HEK293T (cell line): ENCODE measurements at regions not wholly inside any gene's neighbourhood (a gene's known extent, or its start where the extent isn't known, plus 50 kb on each side); places are given as distances from the start of the nearest gene placed in this dataset.

Experiments
- ARNT ChIP-seq: fragments of 450-650 bp; IDR thresholded peaks from 2 replicates; pipeline ENCODE4 v1.6.1; 2017; ENCODE audit warnings: mild to moderate bottlenecking
- BHLHE40 ChIP-seq: fragments of 450-650 bp; IDR thresholded peaks from 2 replicates; pipeline ENCODE4 v1.6.1; 2016; ENCODE audit warnings: mild to moderate bottlenecking, moderate library complexity, borderline replicate concordance
- CTBP1 ChIP-seq: fragments of 450-650 bp; IDR thresholded peaks from 2 replicates; pipeline ENCODE4 v1.6.1; 2016; ENCODE audit warnings: borderline replicate concordance
- FOXA1 ChIP-seq: fragments of 450-650 bp; IDR thresholded peaks from 2 replicates; pipeline ENCODE4 v1.6.1; 2016; ENCODE audit warnings: mild to moderate bottlenecking
- FOXK2 ChIP-seq: fragments of 450-650 bp; IDR thresholded peaks from 2 replicates; pipeline ENCODE4 v1.6.1; 2016; ENCODE audit warnings: mild to moderate bottlenecking
- FOXM1 ChIP-seq: fragments of 450-650 bp; IDR thresholded peaks from 2 replicates; pipeline ENCODE4 v1.6.1; 2017; ENCODE audit warnings: mild to moderate bottlenecking, borderline replicate concordance
- HDGF ChIP-seq: fragments of 450-650 bp; IDR thresholded peaks from 2 replicates; pipeline ENCODE4 v1.6.1; 2017; ENCODE audit warnings: antibody characterized with exemption, borderline replicate concordance
- NFRKB ChIP-seq: fragments of 450-650 bp; IDR thresholded peaks from 2 replicates; pipeline ENCODE4 v1.6.1; 2016; ENCODE audit warnings: mild to moderate bottlenecking, moderate library complexity
- SP1 ChIP-seq: fragments of 450-650 bp; IDR thresholded peaks from 2 replicates; pipeline ENCODE4 v1.6.1; 2017
- SUZ12 ChIP-seq: fragments of 450-650 bp; IDR thresholded peaks from 2 replicates; pipeline ENCODE4 v1.6.1; 2016; ENCODE audit warnings: mild to moderate bottlenecking

DNA sequence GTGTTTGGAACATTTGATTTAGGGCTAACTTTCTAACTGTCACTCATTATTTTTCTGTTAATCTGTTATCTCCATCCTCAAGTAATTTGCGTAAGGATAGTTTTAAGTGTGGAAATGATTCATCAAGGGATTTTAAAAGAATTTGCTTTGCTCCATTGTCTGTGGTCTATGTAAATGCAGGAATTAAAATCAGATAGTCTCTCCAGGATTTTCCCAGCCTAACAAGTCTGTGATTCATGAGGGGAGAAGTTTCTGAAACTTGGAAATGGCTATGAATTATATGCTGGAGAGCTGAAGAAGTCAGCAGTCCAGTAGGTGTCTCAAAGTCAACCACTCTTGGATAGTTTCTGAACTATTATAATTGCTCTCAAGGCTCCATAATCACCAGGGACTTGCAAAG lies 264.5 kb downstream of the MRPL39 start:
- TF ChIP-seq NFRKB (no peak), BHLHE40 (no peak), FOXK2 (no peak), HDGF (no peak), SP1 (no peak), FOXA1 (no peak), CTBP1 (no peak), SUZ12 (no peak), FOXM1 (no peak), ARNT (no peak)
